ENCODE measurements at regions not wholly inside any gene's neighbourhood (a gene's known extent, or its start where the extent isn't known, plus 50 kb on each side); places are given as distances from the start of the nearest gene placed in this dataset.

GRCh38 chr18:53943326-53943860, 281.1 kb downstream of the MBD2 start:
- H3K9me3 ChIP-seq: no peaks in the 10 kb centered on the region
- H3K27ac ChIP-seq: no peak overlapping the region
- H3K36me3 ChIP-seq: no peaks in the 10 kb centered on the region
- H3K4me3 ChIP-seq: no peak overlapping the region
- H3K4me1 ChIP-seq: no peaks in the 10 kb centered on the region
- H3K27me3 ChIP-seq: no peaks in the 10 kb centered on the region
- WGBS, 2 donors (ENCODE audit: low coverage in 1 of 2): no CpG with 5 or more reads among the region's 1 CpG
- no peak for TF ChIP-seq POLR2A (IDR thresholded peaks at IDR 0.05)
- TF ChIP-seq POLR2AphosphoS5 (IDR thresholded peaks at IDR 0.05): no peak
- TF ChIP-seq EP300 (IDR thresholded peaks at IDR 0.05): no peak
- TF ChIP-seq CTCF (IDR thresholded peaks at IDR 0.05): no peak
- no peak for ATAC-seq

- H3K27me3 ChIP-seq: no peaks in the 10 kb centered on the region
- H3K36me3 ChIP-seq: no peaks in the 10 kb centered on the region
- H3K27ac ChIP-seq: no peak overlapping the region
- ATAC-seq: no peak
- no peaks in the 10 kb centered on the region for H3K9me3 ChIP-seq
- TF ChIP-seq CTCF (IDR thresholded peaks at IDR 0.05) (no peak), EP300 (IDR thresholded peaks at IDR 0.05) (no peak), POLR2AphosphoS5 (IDR thresholded peaks at IDR 0.05) (no peak), POLR2A (IDR thresholded peaks at IDR 0.05) (no peak)
- no peak overlapping the region for H3K4me3 ChIP-seq
- H3K4me1 ChIP-seq: no peaks in the 10 kb centered on the region
Observed at GRCh38 chr18:53941601-53942338, 282.7 kb downstream of the MBD2 start.

- WGBS, 2 donors (ENCODE audit: low coverage in 1 of 2): 59 to 64% methylated on average over 3 of the region's 3 CpGs
- Histone ChIP-seq H3K4me3 (no peak overlapping the region), H3K27ac (no peak overlapping the region), H3K9me3 (no peaks in the 10 kb centered on the region), H3K27me3 (no peaks in the 10 kb centered on the region), H3K36me3 (no peaks in the 10 kb centered on the region), H3K4me1 (no peaks in the 10 kb centered on the region)
- no peak for ATAC-seq
- no peak for TF ChIP-seq POLR2A (IDR thresholded peaks at IDR 0.05)
- TF ChIP-seq CTCF (IDR thresholded peaks at IDR 0.05): no peak
- no peak for TF ChIP-seq EP300 (IDR thresholded peaks at IDR 0.05)
- TF ChIP-seq POLR2AphosphoS5 (IDR thresholded peaks at IDR 0.05): no peak
Observed at GRCh38 chr18:53937037-53937436, 287.4 kb downstream of the MBD2 start.

- Histone ChIP-seq H3K27ac (no peak overlapping the region), H3K4me1 (no peaks in the 10 kb centered on the region), H3K9me3 (no peaks in the 10 kb centered on the region), H3K36me3 (no peaks in the 10 kb centered on the region), H3K4me3 (no peak overlapping the region), H3K27me3 (no peaks in the 10 kb centered on the region)
- TF ChIP-seq POLR2AphosphoS5 (IDR thresholded peaks at IDR 0.05) (no peak), POLR2A (IDR thresholded peaks at IDR 0.05) (no peak), CTCF (IDR thresholded peaks at IDR 0.05) (no peak), EP300 (IDR thresholded peaks at IDR 0.05) (no peak)
- no peak for ATAC-seq
- WGBS, 2 donors (ENCODE audit: low coverage in 1 of 2): 36 to 63% methylated on average over 2 of the region's 2 CpGs
Observed at GRCh38 chr18:53935803-53936202, 288.7 kb downstream of the MBD2 start.

GRCh38 chr18:53935399-53935798, 289.1 kb downstream of the MBD2 start:
- no peak overlapping the region for H3K4me3 ChIP-seq
- H3K9me3 ChIP-seq: no peaks in the 10 kb centered on the region
- ATAC-seq: no peak
- H3K4me1 ChIP-seq: no peaks in the 10 kb centered on the region
- TF ChIP-seq POLR2AphosphoS5 (IDR thresholded peaks at IDR 0.05) (no peak), EP300 (IDR thresholded peaks at IDR 0.05) (no peak), CTCF (IDR thresholded peaks at IDR 0.05) (no peak)
- H3K27ac ChIP-seq: no peak overlapping the region
- H3K36me3 ChIP-seq: no peaks in the 10 kb centered on the region
- WGBS, 2 donors (ENCODE audit: low coverage in 1 of 2): 33% methylated on average over 2 of the region's 2 CpGs; no CpG with 5 or more reads in 1 of the 2 donors
- H3K27me3 ChIP-seq: no peaks in the 10 kb centered on the region
